Tibial nerve (tissue), 4 donors: ENCODE measurements at regions not wholly inside any gene's neighbourhood (a gene's known extent, or its start where the extent isn't known, plus 50 kb on each side); places are given as distances from the start of the nearest gene placed in this dataset.
"Not testable (repeated sequence)": the region's sequence is repeated elsewhere in the genome, so short reads cannot be mapped to it uniquely, and the experiment has no call there.

Experiments used
- DNase-seq, 2 donors: peaks; one replicate each; pipeline ENCODE4 v3.0.0-alpha.2; 2019; ENCODE audit warnings: low spot score in 2 of 2
- H3K27ac ChIP-seq, 4 donors: fragments of 200-600 bp; sonication (generic) in 3 of 4; one replicate each; pipeline ENCODE4 v1.5.1; 2017 to 2019; ENCODE audit warnings: mild to moderate bottlenecking in 1 of 4
- H3K27me3 ChIP-seq, 2 donors: fragments of 200-600 bp; sonication (generic) in 1 of 2; one replicate each; pipeline versions ENCODE4 v1.5.1 to v1.6.0; 2017 to 2019
- H3K36me3 ChIP-seq, 3 donors: fragments of 200-600 bp; sonication (generic); one replicate each; pipeline ENCODE4 v1.5.1; 2018 to 2019
- H3K4me1 ChIP-seq, 4 donors: fragments of 200-600 bp; sonication (generic) in 3 of 4; one replicate each; pipeline ENCODE4 v1.5.1; 2017 to 2019
- H3K4me3 ChIP-seq, 4 donors: fragments of 200-600 bp; sonication (generic) in 3 of 4; one replicate each; pipeline ENCODE4 v1.5.1; 2017 to 2019; ENCODE audit warnings: mild to moderate bottlenecking in 1 of 4, moderate library complexity in 1 of 4
- H3K9me3 ChIP-seq, 4 donors: fragments of 200-600 bp; sonication (generic) in 3 of 4; one replicate each; pipeline ENCODE4 v1.5.1; 2017 to 2019
- EP300 ChIP-seq, 2 donors: sonication (generic); formaldehyde crosslinking; IDR thresholded peaks; one replicate each; pipeline ENCODE4 v1.6.1; 2017; ENCODE audit warnings: antibody characterized with exemption in 2 of 2, mild to moderate bottlenecking in 1 of 2
- POLR2A ChIP-seq, 2 donors: fragments of 450-650 bp; IDR thresholded peaks; one replicate each; pipeline ENCODE4 v1.6.1; 2017; ENCODE audit warnings: antibody characterized with exemption in 2 of 2, mild to moderate bottlenecking in 2 of 2, moderate library complexity in 2 of 2
- WGBS, 2 donors: methylation state at CpG; one replicate each; pipeline ENCODE4 v1.1.5; 2018; 5-methylcytosine and 5-hydroxymethylcytosine counted together
- TF ChIP-seq, protein P1 (sequence below), 5 experiments: fragments of 200-600 bp in 3 of 5; fragments of 450-650 bp in 2 of 5; sonication (generic) in 3 of 5; IDR thresholded peaks; one replicate each; pipeline ENCODE4 v1.5.1; 2016 to 2019; ENCODE audit warnings: antibody characterized with exemption in 5 of 5, mild to moderate bottlenecking in 3 of 5, moderate library complexity in 2 of 5

DNA sequence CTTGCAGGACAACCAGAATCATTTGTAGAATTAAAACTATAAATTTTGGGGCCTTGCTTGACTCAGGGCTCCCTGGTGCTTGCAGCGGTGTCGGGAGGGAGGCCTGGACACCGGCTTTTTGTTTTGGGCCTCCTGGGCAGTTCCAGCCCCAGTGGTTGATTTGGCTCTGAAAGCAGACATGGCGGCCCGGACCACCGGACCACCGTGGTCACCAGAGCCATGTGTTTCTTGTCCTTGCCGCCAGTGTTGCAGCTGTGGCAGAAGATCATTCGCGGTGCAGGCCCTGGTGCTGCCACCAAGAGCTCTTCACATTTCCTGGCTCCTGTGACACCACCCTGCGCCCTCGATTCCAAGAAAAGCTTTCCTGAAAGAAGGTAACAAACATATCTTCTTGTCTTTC lies 484.8 kb downstream of the BRINP3 start:
- WGBS, 2 donors, result 93 to 96% methylated on average over 12 of the region's 12 CpGs

DNA sequence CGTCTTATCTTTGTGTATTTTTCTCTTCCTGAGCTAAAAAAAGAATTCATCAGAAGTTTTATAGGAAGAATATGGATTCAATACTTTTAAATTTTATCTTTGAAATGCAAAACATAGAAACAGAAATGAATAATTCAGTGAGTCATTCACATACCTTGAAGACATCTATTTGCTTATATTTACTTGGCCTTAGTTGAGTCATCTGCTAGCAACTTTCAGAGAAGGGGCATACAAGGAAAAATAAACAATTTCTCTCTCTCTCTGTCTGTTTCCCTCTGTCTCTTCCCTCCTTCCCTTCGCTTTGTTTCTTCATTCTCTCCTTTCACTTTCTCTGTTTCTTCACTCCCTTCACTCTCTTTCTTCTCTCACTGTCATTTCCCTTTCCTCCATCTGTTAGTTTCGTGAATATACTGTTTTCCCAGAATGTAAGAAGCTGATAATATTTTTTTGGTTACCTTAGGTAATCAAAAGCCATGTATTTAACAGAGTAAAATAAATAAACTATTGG lies 477.2 kb downstream of the BRINP3 start:
- WGBS, 2 donors, result 74 to 84% methylated on average over 3 of the region's 3 CpGs
- TF ChIP-seq POLR2A (IDR thresholded peaks at IDR 0.05) (no peak), EP300 (IDR thresholded peaks at IDR 0.05) (no peak)
- TF ChIP-seq, protein P1, sequence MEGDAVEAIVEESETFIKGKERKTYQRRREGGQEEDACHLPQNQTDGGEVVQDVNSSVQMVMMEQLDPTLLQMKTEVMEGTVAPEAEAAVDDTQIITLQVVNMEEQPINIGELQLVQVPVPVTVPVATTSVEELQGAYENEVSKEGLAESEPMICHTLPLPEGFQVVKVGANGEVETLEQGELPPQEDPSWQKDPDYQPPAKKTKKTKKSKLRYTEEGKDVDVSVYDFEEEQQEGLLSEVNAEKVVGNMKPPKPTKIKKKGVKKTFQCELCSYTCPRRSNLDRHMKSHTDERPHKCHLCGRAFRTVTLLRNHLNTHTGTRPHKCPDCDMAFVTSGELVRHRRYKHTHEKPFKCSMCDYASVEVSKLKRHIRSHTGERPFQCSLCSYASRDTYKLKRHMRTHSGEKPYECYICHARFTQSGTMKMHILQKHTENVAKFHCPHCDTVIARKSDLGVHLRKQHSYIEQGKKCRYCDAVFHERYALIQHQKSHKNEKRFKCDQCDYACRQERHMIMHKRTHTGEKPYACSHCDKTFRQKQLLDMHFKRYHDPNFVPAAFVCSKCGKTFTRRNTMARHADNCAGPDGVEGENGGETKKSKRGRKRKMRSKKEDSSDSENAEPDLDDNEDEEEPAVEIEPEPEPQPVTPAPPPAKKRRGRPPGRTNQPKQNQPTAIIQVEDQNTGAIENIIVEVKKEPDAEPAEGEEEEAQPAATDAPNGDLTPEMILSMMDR (IDR thresholded peaks at IDR 0.05), result no peak
- no peaks in the 10 kb centered on the region for H3K36me3 ChIP-seq
- no peaks in the 10 kb centered on the region for H3K9me3 ChIP-seq
- H3K27me3 ChIP-seq, result no peaks in the 10 kb centered on the region
- no peaks in the 10 kb centered on the region for H3K4me1 ChIP-seq
- H3K27ac ChIP-seq, result no peak overlapping the region
- DNase-seq, result no peak
- no peak overlapping the region for H3K4me3 ChIP-seq

More for the DNA sequence above, 484.8 kb downstream of the BRINP3 start:
- no peaks in the 10 kb centered on the region for H3K4me1 ChIP-seq
- no peak overlapping the region for H3K27ac ChIP-seq
- no peaks in the 10 kb centered on the region for H3K36me3 ChIP-seq
- TF ChIP-seq EP300 (IDR thresholded peaks at IDR 0.05), result no peak
- TF ChIP-seq, protein P1 (IDR thresholded peaks at IDR 0.05), result no peak
- no peak for TF ChIP-seq POLR2A (IDR thresholded peaks at IDR 0.05)
- no peak overlapping the region for H3K4me3 ChIP-seq
- H3K9me3 ChIP-seq, result peaks cover 0 to 17% (median 0%) of the 10 kb centered on the region in 4 donors
- DNase-seq, result no peak
- no peaks in the 10 kb centered on the region for H3K27me3 ChIP-seq

DNA sequence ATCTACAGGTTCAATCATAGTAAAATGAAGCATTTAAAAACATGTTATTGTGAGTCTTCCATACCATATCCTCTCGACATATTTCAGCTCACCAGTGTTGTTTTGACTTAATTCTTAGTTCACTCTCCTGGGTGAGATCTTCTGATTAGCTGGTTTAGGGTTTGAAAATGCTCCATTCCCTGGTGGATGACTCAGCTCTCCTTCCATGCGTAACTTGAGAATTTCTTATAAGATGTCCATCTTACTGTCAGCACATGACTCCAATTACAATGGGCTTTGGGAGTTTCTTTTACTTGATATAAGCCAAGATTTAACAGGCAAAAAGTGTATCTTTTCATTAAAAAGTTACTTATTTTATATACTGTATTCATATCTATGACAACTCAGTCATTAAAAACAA lies 476.5 kb downstream of the BRINP3 start:
- TF ChIP-seq POLR2A (IDR thresholded peaks at IDR 0.05) (no peak), EP300 (IDR thresholded peaks at IDR 0.05) (no peak)
- TF ChIP-seq, protein P1 (IDR thresholded peaks at IDR 0.05), result no peak
- H3K36me3 ChIP-seq, result no peaks in the 10 kb centered on the region
- H3K4me3 ChIP-seq, result no peak overlapping the region
- DNase-seq, result no peak
- H3K4me1 ChIP-seq, result no peaks in the 10 kb centered on the region
- H3K9me3 ChIP-seq, result no peaks in the 10 kb centered on the region
- WGBS, 2 donors, result 89 to 90% methylated on average over 2 of the region's 2 CpGs
- no peak overlapping the region for H3K27ac ChIP-seq
- no peaks in the 10 kb centered on the region for H3K27me3 ChIP-seq

DNA sequence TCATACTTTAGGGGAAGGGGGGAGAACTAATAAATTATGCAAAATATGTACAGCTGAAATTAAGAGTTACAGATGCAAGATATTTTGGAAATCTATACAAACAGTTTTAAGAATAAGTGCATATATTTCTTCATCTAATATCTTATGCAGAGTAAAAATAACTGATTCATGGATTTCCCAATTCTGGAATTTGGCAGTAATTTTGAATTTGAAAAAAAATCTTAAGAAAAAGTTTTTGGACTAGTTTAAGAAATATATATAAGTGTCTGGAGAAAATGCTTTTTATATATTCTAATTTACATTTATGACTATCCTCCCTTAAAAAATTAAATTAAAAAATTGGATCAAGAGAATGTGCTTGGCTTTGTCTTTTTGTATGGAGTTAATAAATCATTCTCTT lies 474.3 kb downstream of the BRINP3 start:
- Histone ChIP-seq H3K4me3 (no peak overlapping the region), H3K27me3 (no peaks in the 10 kb centered on the region), H3K4me1 (no peaks in the 10 kb centered on the region), H3K36me3 (no peaks in the 10 kb centered on the region), H3K9me3 (no peaks in the 10 kb centered on the region), H3K27ac (no peak overlapping the region)
- no peak for DNase-seq
- TF ChIP-seq EP300 (IDR thresholded peaks at IDR 0.05) (no peak), POLR2A (IDR thresholded peaks at IDR 0.05) (no peak)
- TF ChIP-seq, protein P1 (IDR thresholded peaks at IDR 0.05), result no peak

DNA sequence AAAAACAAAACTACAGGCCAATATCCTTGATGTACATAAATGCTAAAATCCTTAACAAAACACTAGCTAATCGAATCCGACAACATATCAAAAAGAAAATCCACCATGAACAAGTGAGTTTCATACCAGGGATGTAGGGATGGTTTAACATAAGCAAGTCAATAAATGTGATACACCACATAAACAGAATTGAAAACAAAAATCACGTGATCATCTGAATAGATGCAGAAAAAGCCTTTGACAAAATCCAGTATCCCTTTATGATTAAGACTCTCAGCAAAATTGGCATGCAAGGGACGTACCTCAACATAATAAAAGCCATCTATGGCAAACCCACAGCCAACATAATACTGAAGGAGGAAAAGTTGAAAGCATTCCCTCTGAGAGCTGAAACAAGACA lies 466.1 kb downstream of the BRINP3 start:
- DNase-seq, result no peak
- WGBS, 2 donors, result 91 to 94% methylated on average over 4 of the region's 4 CpGs
- Histone ChIP-seq H3K9me3 (no peaks in the 10 kb centered on the region), H3K27me3 (no peaks in the 10 kb centered on the region), H3K27ac (no peak overlapping the region), H3K36me3 (no peaks in the 10 kb centered on the region), H3K4me1 (no peaks in the 10 kb centered on the region), H3K4me3 (no peak overlapping the region)
- TF ChIP-seq, protein P1 (IDR thresholded peaks at IDR 0.05), result no peak
- TF ChIP-seq EP300 (IDR thresholded peaks at IDR 0.05), result no peak
- no peak for TF ChIP-seq POLR2A (IDR thresholded peaks at IDR 0.05)

DNA sequence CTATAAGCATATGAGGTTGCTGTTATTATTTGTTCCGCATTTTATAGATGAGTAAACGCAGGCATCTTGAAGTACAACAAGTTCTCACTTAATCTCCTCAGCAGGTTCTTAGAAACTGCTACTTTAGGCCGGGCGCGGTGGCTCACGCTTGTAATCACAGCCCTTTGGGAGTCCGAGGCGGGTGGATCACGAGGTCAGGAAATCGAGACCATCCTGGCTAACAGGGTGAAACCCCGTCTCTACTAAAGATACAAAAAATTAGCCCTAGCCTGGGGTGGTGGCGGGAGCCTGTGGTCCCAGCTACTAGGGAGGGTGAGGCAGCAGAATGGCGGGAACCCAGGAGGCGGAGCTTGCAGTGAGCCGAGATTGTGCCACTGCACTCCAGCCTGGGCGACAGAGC lies 458.5 kb downstream of the BRINP3 start:
- H3K36me3 ChIP-seq, H3K4me3 ChIP-seq, H3K27me3 ChIP-seq, DNase-seq, H3K4me1 ChIP-seq, H3K27ac ChIP-seq, H3K9me3 ChIP-seq: not testable (repeated sequence)
- 95 to 96% methylated on average over 16 of the region's 16 CpGs for WGBS, 2 donors
